ENCODE measurements at regions not wholly inside any gene's neighbourhood (a gene's known extent, or its start where the extent isn't known, plus 50 kb on each side); places are given as distances from the start of the nearest gene placed in this dataset.

- H2BK12ac ChIP-seq (ENCODE audit: insufficient read length, low read depth, low read length): no peak overlapping the region
- H3T11ph ChIP-seq (ENCODE audit: low read length): no peak overlapping the region
- no peak overlapping the region for H2BK5ac ChIP-seq (ENCODE audit: insufficient read length, low read length)
- no peak overlapping the region for H3K9ac ChIP-seq (ENCODE audit: extremely low read depth, insufficient read length, low read length)
- H3K4me1 Mint-ChIP-seq: peaks cover 19 to 32% of the 10 kb centered on the region in 2 experiments
- H4K5ac ChIP-seq (ENCODE audit: insufficient read length, low read depth, low read length): no peak overlapping the region
- H2BK15ac ChIP-seq (ENCODE audit: low read depth, low read length): no peak overlapping the region
- H3K4me3 Mint-ChIP-seq: peak overlapping the region; percentile 64 to 78; a peak in 4 of 5 replicates
- peak overlapping the region; percentile 74 for H3K4me2 ChIP-seq (ENCODE audit: insufficient read depth, insufficient read length, low read length)
- H3K27ac ChIP-seq (ENCODE audit: insufficient read length, low read depth, low read length): no peak overlapping the region
- no peak overlapping the region for H3K4ac ChIP-seq (ENCODE audit: low read depth, low read length)
- peak overlapping the region; percentile 39; the same call in 1 of the 2 replicates for H3K14ac ChIP-seq (ENCODE audit: insufficient read depth, low read length)
- peaks cover 13% of the 10 kb centered on the region for H3K23me2 ChIP-seq (ENCODE audit: insufficient read length, low read depth, low read length, poor library complexity, severe bottlenecking)
- no peak overlapping the region for H2AFZ ChIP-seq (ENCODE audit: low read length)
- no peak overlapping the region for H2BK120ac ChIP-seq (ENCODE audit: low read depth, low read length, poor library complexity, severe bottlenecking)
- no peak for DNase-seq
- no peak overlapping the region for H4K8ac ChIP-seq (replicated peaks; ENCODE audit: insufficient read length, low read depth, low read length)
- no CpG with 5 or more reads among the region's 26 CpGs for WGBS (ENCODE audit: extremely low coverage, insufficient read length, low lambda C conversion rate)
- H3K79me2 ChIP-seq (ENCODE audit: insufficient read depth, low read length): no peaks in the 10 kb centered on the region
- peak overlapping the region in 1 of 3 experiments; percentile 19; a peak in 2 of 7 replicates for H3K27ac Mint-ChIP-seq
- H3K79me1 ChIP-seq (ENCODE audit: insufficient read depth, low read depth, low read length, poor library complexity, severe bottlenecking): no peaks in the 10 kb centered on the region
- no peaks in the 10 kb centered on the region for H3K9me3 ChIP-seq (ENCODE audit: control insufficient read depth, low read depth, low read length)
- H2BK20ac ChIP-seq (ENCODE audit: low read depth, low read length, poor library complexity, severe bottlenecking): no peak overlapping the region
- peaks cover 8% of the 10 kb centered on the region; the same call in 1 of the 2 replicates for H3K27me3 ChIP-seq (ENCODE audit: insufficient read depth, low read length)
- no peak for TF ChIP-seq CTCF (conservative IDR thresholded peaks at IDR 0.05)
- no peak overlapping the region for H2AK5ac ChIP-seq (ENCODE audit: insufficient read length, low read length)
- no peaks in the 10 kb centered on the region; a peak in 1 of 7 replicates for H3K36me3 Mint-ChIP-seq (ENCODE audit: insufficient read depth in 1 of 3, low read depth in 3 of 3)
- no peak overlapping the region for H3K23ac ChIP-seq (ENCODE audit: insufficient read length, low read depth, low read length)
- H4K20me1 ChIP-seq (ENCODE audit: control insufficient read depth, insufficient read depth, insufficient read length): no peaks in the 10 kb centered on the region
- peaks cover 81% of the 10 kb centered on the region for H3K27me3 Mint-ChIP-seq (ENCODE audit: low read depth)
- H4K91ac ChIP-seq (ENCODE audit: insufficient read length, low read depth, low read length): no peak overlapping the region
- no peak overlapping the region for H3K18ac ChIP-seq (ENCODE audit: insufficient read length, low read depth, low read length)
- H3K9me3 Mint-ChIP-seq: no peaks in the 10 kb centered on the region; a peak in 1 of 5 replicates
- H3K4me1 ChIP-seq (ENCODE audit: insufficient read depth, low read length): no peaks in the 10 kb centered on the region
- H3K56ac ChIP-seq (ENCODE audit: insufficient read length, low read depth, low read length): no peak overlapping the region
Measured at GRCh38 chr17:79401704-79402674, 208.9 kb downstream of the RBFOX3 start.

Data from H9 (cell line).